ENCODE measurements at regions not wholly inside any gene's neighbourhood (a gene's known extent, or its start where the extent isn't known, plus 50 kb on each side); places are given as distances from the start of the nearest gene placed in this dataset.

GRCh38 chr2:216773072-216773471 is 77.7 kb upstream of the IGFBP5 start:
- Histone ChIP-seq H3K9ac (ENCODE audit: low read length) (no peak overlapping the region), H3K27ac (ENCODE audit: low read length in 2 of 2) (no peak overlapping the region), H4K20me1 (ENCODE audit: control insufficient read depth, insufficient read depth, low read length, poor library complexity, severe bottlenecking) (no peaks in the 10 kb centered on the region), H3K36me3 (replicated peaks in 1 of 2; ENCODE audit: control extremely low read depth in 1 of 2, control insufficient read depth in 1 of 2, extremely low read depth in 1 of 2, insufficient read depth in 2 of 2, low read length in 1 of 2) (no peaks in the 10 kb centered on the region), H3K4me2 (replicated peaks; ENCODE audit: low read depth, low read length, poor library complexity, severe bottlenecking) (no peak overlapping the region), H3K4me3 (ENCODE audit: control extremely low read depth in 1 of 5, extremely low read depth in 1 of 5, insufficient read depth in 1 of 5, low read depth in 2 of 5, low read length in 4 of 5) (no peak overlapping the region), H3K4me1 (ENCODE audit: control insufficient read depth in 2 of 2, insufficient read depth in 2 of 2, low read length in 2 of 2) (no peaks in the 10 kb centered on the region), H3K9me3 (ENCODE audit: control extremely low read depth in 1 of 3, control insufficient read depth in 2 of 3, insufficient read depth in 1 of 3, low read length in 2 of 3) (peaks cover 0 to 4% (median 0%) of the 10 kb centered on the region in 3 donors), H3K27me3 (replicated peaks in 1 of 4; ENCODE audit: control extremely low read depth in 1 of 4, control insufficient read depth in 3 of 4, insufficient read depth in 4 of 4, low read length in 3 of 4) (no peaks in the 10 kb centered on the region), H3K79me2 (ENCODE audit: control insufficient read depth, insufficient read depth, low read length) (no peaks in the 10 kb centered on the region), H2AFZ (ENCODE audit: insufficient read depth, low read depth, low read length, poor library complexity, severe bottlenecking) (no peak overlapping the region)
- DNase-seq (no peak), ATAC-seq (ENCODE audit: low read depth) (no peak)
- intact Hi-C loops (cut with micrococcal nuclease): no loop called here
- WGBS (ENCODE audit: insufficient coverage): 14% methylated on average over 4 of the region's 8 CpGs
- Mint-ChIP-seq H3K27me3 (peaks cover 13% of the 10 kb centered on the region), H3K4me1 (no peaks in the 10 kb centered on the region), H3K4me3 (no peak overlapping the region), H3K27ac (no peak overlapping the region), H3K9me3 (ENCODE audit: insufficient read depth) (peaks cover 2% of the 10 kb centered on the region)
- CTCF ChIA-PET: no interaction called here
- POLR2A ChIA-PET: no interaction called here
- no peak for TF ChIP-seq CTCF (IDR thresholded peaks at IDR 0.05)
- no peak for TF ChIP-seq EZH2 (IDR thresholded peaks at IDR 0.05; ENCODE audit: borderline replicate concordance, insufficient read depth, low read depth, low read length, poor library complexity, severe bottlenecking)

- Histone ChIP-seq H2AFZ (ENCODE audit: insufficient read depth, low read depth, low read length, poor library complexity, severe bottlenecking) (no peak overlapping the region), H4K20me1 (ENCODE audit: control insufficient read depth, insufficient read depth, low read length, poor library complexity, severe bottlenecking) (no peaks in the 10 kb centered on the region), H3K79me2 (ENCODE audit: control insufficient read depth, insufficient read depth, low read length) (no peaks in the 10 kb centered on the region), H3K9ac (ENCODE audit: low read length) (no peak overlapping the region), H3K27ac (ENCODE audit: low read length in 2 of 2) (no peak overlapping the region), H3K4me3 (ENCODE audit: control extremely low read depth in 1 of 5, extremely low read depth in 1 of 5, insufficient read depth in 1 of 5, low read depth in 2 of 5, low read length in 4 of 5) (no peak overlapping the region), H3K4me1 (ENCODE audit: control insufficient read depth in 2 of 2, insufficient read depth in 2 of 2, low read length in 2 of 2) (no peaks in the 10 kb centered on the region), H3K9me3 (ENCODE audit: control extremely low read depth in 1 of 3, control insufficient read depth in 2 of 3, insufficient read depth in 1 of 3, low read length in 2 of 3) (peaks cover 0 to 4% (median 0%) of the 10 kb centered on the region in 3 donors), H3K27me3 (replicated peaks in 1 of 4; ENCODE audit: control extremely low read depth in 1 of 4, control insufficient read depth in 3 of 4, insufficient read depth in 4 of 4, low read length in 3 of 4) (peaks cover 0 to 3% (median 0%) of the 10 kb centered on the region in 4 experiments), H3K4me2 (replicated peaks; ENCODE audit: low read depth, low read length, poor library complexity, severe bottlenecking) (no peak overlapping the region), H3K36me3 (replicated peaks in 1 of 2; ENCODE audit: control extremely low read depth in 1 of 2, control insufficient read depth in 1 of 2, extremely low read depth in 1 of 2, insufficient read depth in 2 of 2, low read length in 1 of 2) (no peaks in the 10 kb centered on the region)
- no peak overlapping the region for H3K27ac Mint-ChIP-seq
- no peaks in the 10 kb centered on the region for H3K4me1 Mint-ChIP-seq
- H3K27me3 Mint-ChIP-seq: peaks cover 13% of the 10 kb centered on the region
- intact Hi-C loops (cut with micrococcal nuclease): no loop called here
- peaks cover 2% of the 10 kb centered on the region for H3K9me3 Mint-ChIP-seq (ENCODE audit: insufficient read depth)
- ChIA-PET CTCF (no interaction called here), POLR2A (no interaction called here)
- TF ChIP-seq EZH2 (IDR thresholded peaks at IDR 0.05; ENCODE audit: borderline replicate concordance, insufficient read depth, low read depth, low read length, poor library complexity, severe bottlenecking): no peak
- TF ChIP-seq CTCF (IDR thresholded peaks at IDR 0.05): no peak
- H3K4me3 Mint-ChIP-seq: no peak overlapping the region
- 73% methylated on average over 1 of the region's 2 CpGs for WGBS (ENCODE audit: insufficient coverage)
- ATAC-seq (ENCODE audit: low read depth) (no peak), DNase-seq (no peak)
These were observed 75.4 kb upstream of the IGFBP5 start for GRCh38 chr2:216770717-216771116.

Data from B cell (primary cell).